ENCODE measurements at regions not wholly inside any gene's neighbourhood (a gene's known extent, or its start where the extent isn't known, plus 50 kb on each side); places are given as distances from the start of the nearest gene placed in this dataset.

- TF ChIP-seq MAX (IDR thresholded peaks at IDR 0.05; ENCODE audit: insufficient read depth, insufficient read length) (no peak), POLR2A (IDR thresholded peaks at IDR 0.05; ENCODE audit: low read depth, low read length) (no peak), CTCF (IDR thresholded peaks at IDR 0.05; ENCODE audit: extremely low read depth in 1 of 2, insufficient read depth in 1 of 2, low read depth in 1 of 2, low read length in 2 of 2) (no peak)
These were observed 2277.2 kb upstream of the WWC1 start for GRCh38 chr5:166014256-166014655.

All from endothelial cell of umbilical vein (primary cell).